Right atrium auricular region (tissue), 2 donors: ENCODE measurements at regions not wholly inside any gene's neighbourhood (a gene's known extent, or its start where the extent isn't known, plus 50 kb on each side); places are given as distances from the start of the nearest gene placed in this dataset.

Experiments
- DNase-seq: peaks from one replicate; pipeline ENCODE4 v3.0.0-alpha.2; 2019; ENCODE audit warnings: low spot score
- H3K27ac ChIP-seq, 2 donors: fragments of 200-600 bp; sonication (generic); 1 replicate in 1 of 2; 2 replicates in 1 of 2; pipeline ENCODE4 v1.5.1; 2016 to 2019
- H3K27me3 ChIP-seq, 2 donors: fragments of 200-600 bp; sonication (generic); one replicate each; pipeline versions ENCODE4 v1.5.1 to v1.6.0; 2017 to 2019
- H3K36me3 ChIP-seq: fragments of 200-600 bp; sonication (generic); one replicate; pipeline ENCODE4 v1.5.1; 2016
- H3K4me1 ChIP-seq, 2 donors: fragments of 200-600 bp; sonication (generic); one replicate each; pipeline versions ENCODE4 v1.5.1 to v1.6.0; 2017 to 2019
- H3K4me3 ChIP-seq, 2 donors: fragments of 200-600 bp; sonication (generic); 1 replicate in 1 of 2; 2 replicates in 1 of 2; pipeline ENCODE4 v1.5.1; 2017 to 2019; ENCODE audit warnings: mild to moderate bottlenecking in 1 of 2, moderate library complexity in 1 of 2
- H3K9me3 ChIP-seq, 2 donors: fragments of 200-600 bp; sonication (generic); one replicate each; pipeline ENCODE4 v1.5.1; 2019
- CTCF ChIP-seq, 2 donors: fragments of 200-600 bp; sonication (generic); IDR thresholded peaks; one replicate each; pipeline ENCODE4 v1.5.1; 2019; ENCODE audit warnings: antibody characterized with exemption in 2 of 2

GRCh38 chr9:28707616-28708015 is 1134.3 kb upstream of the C9orf72 start:
- H3K4me1 ChIP-seq = no peaks in the 10 kb centered on the region
- no peaks in the 10 kb centered on the region for H3K36me3 ChIP-seq
- H3K27ac ChIP-seq = no peak overlapping the region
- no peak overlapping the region for H3K4me3 ChIP-seq
- H3K9me3 ChIP-seq = no peaks in the 10 kb centered on the region
- H3K27me3 ChIP-seq = no peaks in the 10 kb centered on the region
- no peak for TF ChIP-seq CTCF (IDR thresholded peaks at IDR 0.05)
- DNase-seq = no peak

- TF ChIP-seq CTCF (IDR thresholded peaks at IDR 0.05) = no peak
- no peak for DNase-seq
- Histone ChIP-seq H3K36me3 (no peaks in the 10 kb centered on the region), H3K9me3 (no peaks in the 10 kb centered on the region), H3K27me3 (no peaks in the 10 kb centered on the region), H3K4me1 (no peaks in the 10 kb centered on the region), H3K4me3 (no peak overlapping the region), H3K27ac (no peak overlapping the region)
Observed at GRCh38 chr9:28714188-28714587, 1140.9 kb upstream of the C9orf72 start.

GRCh38 chr9:28718226-28718625 is 1144.9 kb upstream of the C9orf72 start:
- Histone ChIP-seq H3K36me3 (no peaks in the 10 kb centered on the region), H3K4me3 (no peak overlapping the region), H3K4me1 (no peaks in the 10 kb centered on the region), H3K27me3 (no peaks in the 10 kb centered on the region), H3K9me3 (no peaks in the 10 kb centered on the region), H3K27ac (no peak overlapping the region)
- no peak for TF ChIP-seq CTCF (IDR thresholded peaks at IDR 0.05)
- DNase-seq = no peak

- H3K4me3 ChIP-seq = no peak overlapping the region
- H3K4me1 ChIP-seq = no peaks in the 10 kb centered on the region
- H3K27ac ChIP-seq = no peak overlapping the region
- no peaks in the 10 kb centered on the region for H3K27me3 ChIP-seq
- no peak for DNase-seq
- no peaks in the 10 kb centered on the region for H3K9me3 ChIP-seq
- no peak for TF ChIP-seq CTCF (IDR thresholded peaks at IDR 0.05)
- H3K36me3 ChIP-seq = no peaks in the 10 kb centered on the region
Observed at GRCh38 chr9:28720746-28721145, 1147.5 kb upstream of the C9orf72 start.

GRCh38 chr9:28730111-28730510 is 1156.8 kb upstream of the C9orf72 start:
- Histone ChIP-seq H3K36me3 (no peaks in the 10 kb centered on the region), H3K9me3 (no peaks in the 10 kb centered on the region), H3K4me1 (no peaks in the 10 kb centered on the region), H3K4me3 (no peak overlapping the region), H3K27ac (no peak overlapping the region), H3K27me3 (no peaks in the 10 kb centered on the region)
- TF ChIP-seq CTCF (IDR thresholded peaks at IDR 0.05) = no peak
- DNase-seq = no peak

GRCh38 chr9:28735738-28736342 is 1162.6 kb upstream of the C9orf72 start:
- no peak for TF ChIP-seq CTCF (IDR thresholded peaks at IDR 0.05)
- no peaks in the 10 kb centered on the region for H3K9me3 ChIP-seq
- no peaks in the 10 kb centered on the region for H3K27me3 ChIP-seq
- H3K4me3 ChIP-seq = no peak overlapping the region
- DNase-seq = no peak
- H3K4me1 ChIP-seq = no peaks in the 10 kb centered on the region
- H3K36me3 ChIP-seq = no peaks in the 10 kb centered on the region
- no peak overlapping the region for H3K27ac ChIP-seq
